ENCODE measurements at regions not wholly inside any gene's neighbourhood (a gene's known extent, or its start where the extent isn't known, plus 50 kb on each side); places are given as distances from the start of the nearest gene placed in this dataset.

DNA sequence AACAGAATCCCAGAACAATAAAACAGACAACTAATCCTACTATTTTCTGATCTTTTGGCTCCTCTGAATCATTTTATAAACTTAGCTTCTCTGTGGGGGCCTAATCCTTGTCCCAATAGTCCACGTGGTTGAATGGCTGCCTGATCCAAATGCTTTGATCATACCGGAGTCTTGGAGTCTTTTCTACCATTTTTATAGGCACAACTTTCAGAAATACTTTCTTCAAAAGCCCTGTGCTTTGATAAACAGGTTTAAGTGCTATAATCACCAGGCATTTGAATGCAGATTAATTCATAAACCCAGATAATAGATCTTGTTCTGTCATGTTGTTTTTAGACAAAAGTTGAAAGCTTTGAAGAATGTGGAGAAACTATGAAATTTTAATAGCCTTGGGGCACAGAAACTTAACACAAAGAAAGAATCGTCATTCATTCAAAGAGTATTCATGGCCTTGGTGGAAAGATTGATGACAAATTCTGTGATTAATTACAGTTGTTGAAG is 163.7 kb downstream of the AHR start:
- Mint-ChIP-seq H3K27ac (no peak overlapping the region), H3K36me3 (ENCODE audit: low read depth) (no peaks in the 10 kb centered on the region), H3K9me3 (ENCODE audit: low read depth) (peaks cover 9% of the 10 kb centered on the region), H3K4me1 (peaks cover 13% of the 10 kb centered on the region), H3K27me3 (no peaks in the 10 kb centered on the region), H3K4me3 (no peak overlapping the region)
- CTCF ChIA-PET = no interaction called here
- no peak for DNase-seq
- POLR2A ChIA-PET = no interaction called here
- intact Hi-C loops (cut with DNase I, micrococcal nuclease) = no loop called here
- ATAC-seq = no peak

DNA sequence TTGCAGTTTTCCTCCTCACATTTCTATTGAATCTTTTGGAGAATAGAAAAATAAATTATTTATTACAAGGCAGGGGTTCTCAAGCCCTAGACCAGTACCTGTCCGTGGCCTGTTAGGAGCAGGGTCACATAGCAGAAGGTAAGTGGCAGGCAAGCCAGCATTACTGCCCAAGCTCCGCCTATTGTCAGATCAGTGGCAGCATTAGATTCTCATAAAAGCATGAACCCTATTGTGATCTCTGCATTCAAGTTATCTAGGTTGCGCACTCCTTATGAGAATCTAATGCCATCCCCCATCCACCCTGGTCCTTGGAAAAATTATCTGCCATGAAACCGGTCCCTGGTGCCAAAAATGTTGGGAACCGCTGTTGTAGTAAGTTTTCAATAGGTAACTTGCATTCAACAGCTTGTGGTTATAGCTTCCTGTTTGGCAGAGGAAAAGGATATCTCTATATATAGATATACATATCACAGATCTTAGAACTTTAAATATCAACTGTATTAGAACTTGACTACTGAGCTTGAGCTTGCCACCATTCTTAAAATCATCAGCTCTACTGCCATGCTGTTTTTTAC is 165.1 kb downstream of the AHR start:
- H3K27ac Mint-ChIP-seq = no peak overlapping the region
- no peak for ATAC-seq
- no peak overlapping the region for H3K4me3 Mint-ChIP-seq
- no peak for DNase-seq
- POLR2A ChIA-PET = no interaction called here
- H3K27me3 Mint-ChIP-seq = no peaks in the 10 kb centered on the region
- H3K9me3 Mint-ChIP-seq (ENCODE audit: low read depth) = peaks cover 4% of the 10 kb centered on the region
- intact Hi-C loops (cut with DNase I, micrococcal nuclease) = no loop called here
- peaks cover 13% of the 10 kb centered on the region for H3K4me1 Mint-ChIP-seq
- CTCF ChIA-PET = interaction anchor here (0.6 to 1.1 kb wide), 6 partner anchors 13 to 89 kb away, joined by 3 to 5 read pairs (median 4); no protein-coding TSS in a partner anchor
- no peaks in the 10 kb centered on the region for H3K36me3 Mint-ChIP-seq (ENCODE audit: low read depth)

DNA sequence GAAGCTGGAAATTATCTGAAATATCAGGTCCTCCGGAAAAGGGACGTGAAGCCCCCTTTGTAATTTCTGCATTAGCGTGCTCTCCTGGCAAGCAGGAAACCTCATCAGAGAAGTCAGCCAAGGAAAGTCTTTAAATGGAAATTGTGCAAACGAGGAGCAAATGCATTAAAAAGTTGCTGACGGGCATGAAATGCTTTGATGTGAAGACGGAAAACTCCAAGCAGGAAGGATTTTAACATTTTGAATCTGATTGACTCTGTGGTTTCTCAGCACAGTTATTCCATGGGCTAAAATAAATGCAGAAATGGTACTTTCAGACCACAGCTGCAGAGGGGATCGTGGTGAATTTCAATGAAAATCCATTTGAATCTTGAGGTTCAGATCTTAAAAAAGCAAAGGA is 167.8 kb downstream of the AHR start:
- Mint-ChIP-seq H3K27me3 (no peaks in the 10 kb centered on the region), H3K27ac (no peak overlapping the region), H3K9me3 (ENCODE audit: low read depth) (no peaks in the 10 kb centered on the region), H3K4me3 (no peak overlapping the region), H3K36me3 (ENCODE audit: low read depth) (no peaks in the 10 kb centered on the region), H3K4me1 (peaks cover 13% of the 10 kb centered on the region)
- ChIA-PET CTCF (interaction anchor here (0.6 to 0.7 kb wide), 2 partner anchors 23 to 781 kb away, joined by 5 to 7 read pairs; no protein-coding TSS in a partner anchor), POLR2A (no interaction called here)
- intact Hi-C loops (cut with DNase I, micrococcal nuclease) = no loop called here
- ATAC-seq (no peak), DNase-seq (no peak)

DNA sequence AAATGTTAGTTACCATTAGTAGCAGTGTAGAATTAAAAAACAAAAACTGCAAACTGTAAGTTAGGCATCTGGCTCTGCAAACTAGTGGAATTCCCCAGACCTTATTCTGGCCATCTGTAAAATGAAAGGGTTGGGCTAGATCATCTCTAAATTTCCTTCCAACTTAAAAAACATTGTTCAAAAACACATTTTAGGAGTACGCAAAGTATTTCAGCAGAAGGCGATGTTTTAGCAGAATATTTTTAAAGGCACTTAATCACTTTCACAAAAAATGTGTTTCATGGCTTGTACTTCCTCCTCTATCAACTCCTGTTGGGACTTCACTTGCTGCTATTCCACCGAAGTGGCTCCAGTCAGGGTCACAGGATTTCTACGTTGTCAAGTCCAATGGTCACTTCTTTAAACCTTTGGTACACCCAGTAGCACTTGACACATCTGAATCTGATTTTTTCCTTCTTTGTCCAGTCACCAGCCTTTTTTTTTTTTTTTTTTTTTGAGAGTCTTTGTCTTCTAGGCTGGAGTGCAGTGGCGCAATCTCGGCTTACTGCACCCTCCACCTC is 169.0 kb downstream of the AHR start:
- no peak overlapping the region for H3K4me3 Mint-ChIP-seq

DNA sequence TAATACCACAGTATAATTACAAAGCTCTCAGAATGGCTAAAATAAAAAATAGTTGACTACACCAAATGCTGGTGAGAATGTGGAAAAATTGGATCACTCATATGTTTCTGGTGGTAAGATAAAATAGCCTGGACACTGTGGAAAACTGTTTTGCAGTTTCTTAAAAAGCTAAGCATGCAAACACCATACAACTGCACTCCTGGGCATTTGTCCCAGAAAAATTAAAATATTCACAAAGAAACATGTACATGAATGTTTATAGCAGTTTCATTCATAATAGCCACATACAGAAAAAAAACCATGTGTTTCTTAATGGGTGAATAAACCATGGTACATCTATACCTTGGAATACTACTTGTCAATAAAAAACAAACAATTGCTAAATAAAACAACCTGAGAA is 172.9 kb downstream of the AHR start:
- Mint-ChIP-seq H3K4me3 (no peak overlapping the region), H3K9me3 (ENCODE audit: low read depth) (no peaks in the 10 kb centered on the region), H3K27ac (no peak overlapping the region), H3K4me1 (peaks cover under 1% of the 10 kb centered on the region), H3K36me3 (ENCODE audit: low read depth) (no peaks in the 10 kb centered on the region), H3K27me3 (no peaks in the 10 kb centered on the region)
- no peak for DNase-seq
- intact Hi-C loops (cut with DNase I, micrococcal nuclease) = no loop called here
- no peak for ATAC-seq
- POLR2A ChIA-PET = no interaction called here
- CTCF ChIA-PET = no interaction called here

More for the DNA sequence above, 169.0 kb downstream of the AHR start:
- Mint-ChIP-seq H3K36me3 (ENCODE audit: low read depth) (no peaks in the 10 kb centered on the region), H3K27me3 (no peaks in the 10 kb centered on the region), H3K9me3 (ENCODE audit: low read depth) (no peaks in the 10 kb centered on the region), H3K27ac (no peak overlapping the region), H3K4me1 (peaks cover 13% of the 10 kb centered on the region)
- ChIA-PET POLR2A (no interaction called here), CTCF (no interaction called here)
- no peak for ATAC-seq
- no peak for DNase-seq
- intact Hi-C loops (cut with DNase I, micrococcal nuclease) = no loop called here

DNA sequence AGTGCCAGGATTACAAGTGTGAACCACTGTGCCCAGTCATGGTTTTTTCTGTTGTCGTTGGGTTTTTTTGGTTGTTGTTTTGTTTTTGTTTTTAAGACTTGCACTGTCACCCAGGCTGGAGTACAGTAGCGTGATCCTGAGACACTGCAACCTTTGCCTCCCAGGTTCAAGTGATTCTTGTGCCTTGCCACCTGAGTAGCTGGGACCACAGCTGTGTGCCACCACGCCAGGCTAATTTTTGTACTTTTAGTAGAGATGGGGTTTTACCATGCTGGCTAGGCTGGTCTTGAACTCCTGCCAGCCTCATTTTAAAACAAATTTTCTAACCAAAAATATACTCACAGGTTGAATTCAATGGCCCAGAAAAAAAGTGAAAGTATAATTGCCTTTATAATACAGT is 174.1 kb downstream of the AHR start:
- Mint-ChIP-seq H3K27ac (no peak overlapping the region), H3K27me3 (no peaks in the 10 kb centered on the region), H3K9me3 (ENCODE audit: low read depth) (no peaks in the 10 kb centered on the region), H3K4me3 (no peak overlapping the region), H3K36me3 (ENCODE audit: low read depth) (no peaks in the 10 kb centered on the region), H3K4me1 (no peaks in the 10 kb centered on the region)
- intact Hi-C loops (cut with DNase I, micrococcal nuclease) = no loop called here
- ChIA-PET CTCF (no interaction called here), POLR2A (no interaction called here)
- no peak for ATAC-seq
- no peak for DNase-seq

DNA sequence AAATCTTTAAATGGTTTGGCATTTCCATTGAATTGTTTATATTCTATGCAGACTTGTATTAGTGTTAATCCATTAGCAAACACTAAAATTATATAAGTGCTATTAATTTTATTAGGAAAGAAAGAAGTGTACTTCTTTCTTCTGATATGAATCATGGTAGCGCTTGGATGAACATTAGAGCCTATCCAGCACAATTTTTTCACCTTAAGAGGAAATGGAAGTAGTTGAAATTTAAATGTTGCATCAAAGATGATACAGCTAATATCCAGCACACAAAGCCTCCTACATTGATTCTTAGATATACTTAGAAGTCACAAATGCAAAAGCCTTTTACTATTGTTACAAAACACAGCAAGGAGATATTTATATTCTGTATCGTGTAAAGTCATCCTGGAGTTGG is 174.5 kb downstream of the AHR start:
- Mint-ChIP-seq H3K4me1 (no peaks in the 10 kb centered on the region), H3K27ac (no peak overlapping the region), H3K27me3 (no peaks in the 10 kb centered on the region), H3K36me3 (ENCODE audit: low read depth) (no peaks in the 10 kb centered on the region), H3K4me3 (no peak overlapping the region), H3K9me3 (ENCODE audit: low read depth) (no peaks in the 10 kb centered on the region)
- intact Hi-C loops (cut with DNase I, micrococcal nuclease) = no loop called here
- DNase-seq = no peak
- POLR2A ChIA-PET = no interaction called here
- CTCF ChIA-PET = no interaction called here
- no peak for ATAC-seq

DNA sequence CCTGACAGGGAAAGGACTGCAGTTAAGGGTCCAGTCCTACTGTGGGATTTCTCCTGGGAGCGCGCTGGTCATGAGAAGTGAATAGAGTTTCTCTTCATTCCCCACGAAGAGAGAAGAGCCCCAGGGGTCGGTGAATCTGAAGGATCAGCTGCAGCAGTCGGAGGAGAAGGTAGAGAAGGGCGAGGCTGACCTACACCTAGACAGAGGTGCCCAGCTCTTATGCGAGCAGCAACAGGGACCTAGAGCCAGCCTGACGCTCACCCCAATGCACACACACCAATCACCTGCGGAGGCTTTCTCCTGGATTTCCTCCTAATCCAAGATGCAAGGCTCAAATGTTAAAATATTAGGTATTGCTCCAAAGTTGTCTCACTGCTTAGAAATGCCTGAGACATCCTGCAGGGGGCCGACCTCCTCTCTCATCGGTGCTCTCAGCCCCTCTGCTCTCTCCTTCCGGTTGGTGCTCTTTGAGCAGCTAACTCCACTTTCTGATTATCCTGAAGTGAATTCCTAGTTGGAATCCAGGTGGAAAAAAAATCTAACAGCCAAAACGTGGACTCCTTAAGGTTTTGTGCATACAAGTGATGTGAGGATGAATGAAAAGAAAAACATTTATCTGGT is 176.4 kb downstream of the AHR start:
- no peaks in the 10 kb centered on the region for H3K36me3 Mint-ChIP-seq (ENCODE audit: low read depth)
- ATAC-seq (no peak), DNase-seq (peak; percentile 5)
- intact Hi-C loops (cut with DNase I, micrococcal nuclease) = no loop called here
- H3K4me1 Mint-ChIP-seq = no peaks in the 10 kb centered on the region
- no peaks in the 10 kb centered on the region for H3K27me3 Mint-ChIP-seq
- POLR2A ChIA-PET = no interaction called here
- no peak overlapping the region for H3K27ac Mint-ChIP-seq
- CTCF ChIA-PET = interaction anchor here (0.7 to 1.3 kb wide), 2 partner anchors 15 to 123 kb away, joined by 3 read pairs; no protein-coding TSS in a partner anchor
- H3K4me3 Mint-ChIP-seq = no peak overlapping the region
- H3K9me3 Mint-ChIP-seq (ENCODE audit: low read depth) = no peaks in the 10 kb centered on the region

DNA sequence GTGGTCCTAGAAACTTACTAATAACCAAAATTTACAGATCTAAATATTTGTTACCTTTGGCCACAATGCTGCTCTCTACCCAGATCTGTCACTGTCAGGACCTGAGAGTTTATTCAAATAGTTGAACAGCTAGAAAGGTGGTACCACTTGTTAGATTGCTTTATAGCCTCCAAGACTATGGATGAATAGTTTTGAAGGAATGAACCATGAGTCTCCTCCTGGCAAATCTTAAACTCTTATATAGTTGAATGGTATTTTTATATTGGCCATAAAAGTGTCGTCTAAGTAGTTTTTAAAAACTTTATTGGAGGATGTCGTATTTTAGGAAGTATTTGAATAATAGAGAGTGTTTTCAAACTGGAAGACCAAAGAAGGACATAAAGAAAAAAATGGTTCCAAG is 178.7 kb downstream of the AHR start:
- CTCF ChIA-PET = no interaction called here
- Mint-ChIP-seq H3K27me3 (no peaks in the 10 kb centered on the region), H3K27ac (no peak overlapping the region), H3K9me3 (ENCODE audit: low read depth) (no peaks in the 10 kb centered on the region), H3K36me3 (ENCODE audit: low read depth) (no peaks in the 10 kb centered on the region), H3K4me3 (no peak overlapping the region), H3K4me1 (no peaks in the 10 kb centered on the region)
- POLR2A ChIA-PET = interaction anchor here (0.7 kb wide), 1 partner anchor 288 kb away, joined by 5 read pairs; no protein-coding TSS in a partner anchor
- no peak for DNase-seq
- ATAC-seq = no peak
- intact Hi-C loops (cut with DNase I, micrococcal nuclease) = no loop called here

DNA sequence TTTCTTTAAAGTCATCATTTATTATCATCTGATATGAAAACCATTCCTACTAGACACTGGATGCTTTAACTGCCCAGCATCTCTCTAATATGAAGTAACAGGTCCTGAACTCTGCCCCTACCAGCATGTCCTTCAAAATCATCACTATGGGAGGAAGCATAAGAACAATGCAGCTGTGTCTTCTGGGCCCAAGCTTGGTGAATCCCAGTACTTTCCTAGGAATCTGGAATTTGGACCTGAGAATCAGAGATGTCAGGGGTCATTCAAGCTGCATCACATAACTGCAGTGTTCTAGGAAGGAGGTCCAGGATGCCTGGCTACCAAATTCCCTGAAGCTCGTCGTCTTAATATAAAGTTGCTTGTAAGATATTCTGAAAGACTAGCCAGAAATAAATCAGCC is 182.7 kb downstream of the AHR start:
- H3K4me3 Mint-ChIP-seq = no peak overlapping the region

DNA sequence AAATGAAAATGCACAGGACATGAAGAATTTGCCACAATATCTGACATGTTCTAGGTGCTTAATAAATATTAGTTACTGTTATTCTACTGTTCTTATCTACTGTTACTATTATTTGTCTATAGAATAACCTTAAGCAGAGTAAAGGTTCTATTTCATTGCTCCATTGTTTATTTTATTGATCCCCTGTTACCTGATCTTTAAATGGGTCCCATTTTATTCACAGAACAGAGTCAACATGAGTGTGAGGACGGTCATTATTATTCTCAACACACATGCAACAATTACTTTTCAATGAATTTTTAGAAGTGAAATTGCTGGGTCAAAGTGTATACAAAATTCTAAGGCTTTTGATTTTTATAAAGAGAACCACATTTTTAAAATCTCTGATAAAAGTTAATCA is 186.9 kb downstream of the AHR start:
- Mint-ChIP-seq H3K4me1 (no peaks in the 10 kb centered on the region), H3K27ac (no peak overlapping the region), H3K36me3 (ENCODE audit: low read depth) (no peaks in the 10 kb centered on the region), H3K4me3 (no peak overlapping the region), H3K9me3 (ENCODE audit: low read depth) (peaks cover 1% of the 10 kb centered on the region), H3K27me3 (no peaks in the 10 kb centered on the region)
- CTCF ChIA-PET = no interaction called here
- POLR2A ChIA-PET = no interaction called here
- ATAC-seq (no peak), DNase-seq (no peak)
- intact Hi-C loops (cut with DNase I, micrococcal nuclease) = no loop called here

More for the DNA sequence above, 182.7 kb downstream of the AHR start:
- intact Hi-C loops (cut with DNase I, micrococcal nuclease) = no loop called here
- Mint-ChIP-seq H3K27me3 (no peaks in the 10 kb centered on the region), H3K4me1 (no peaks in the 10 kb centered on the region), H3K9me3 (ENCODE audit: low read depth) (no peaks in the 10 kb centered on the region), H3K36me3 (ENCODE audit: low read depth) (no peaks in the 10 kb centered on the region), H3K27ac (no peak overlapping the region)
- ChIA-PET POLR2A (no interaction called here), CTCF (interaction anchor here (0.6 to 1.7 kb wide), 2 partner anchors 17 to 502 kb away, joined by 3 to 4 read pairs; no protein-coding TSS in a partner anchor)
- ATAC-seq = no peak
- DNase-seq = no peak

DNA sequence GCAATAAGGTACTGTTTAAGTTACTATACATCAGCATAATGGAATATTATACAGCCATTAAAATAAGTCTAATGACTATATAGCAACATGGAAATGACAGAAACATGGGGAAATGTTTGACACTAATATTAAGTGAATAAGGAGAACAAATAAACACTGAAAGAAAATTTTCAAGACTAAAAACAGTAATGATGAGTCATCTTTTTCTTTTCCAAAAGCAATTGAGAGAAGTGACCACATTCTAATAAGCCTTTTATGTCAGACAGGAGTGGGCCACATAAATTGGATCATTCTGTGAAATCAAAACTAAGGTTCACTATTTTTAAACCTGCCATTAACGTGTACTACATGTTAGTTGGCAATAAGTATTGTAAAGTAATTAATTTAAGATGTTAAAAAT is 187.5 kb downstream of the AHR start:
- POLR2A ChIA-PET = no interaction called here
- Mint-ChIP-seq H3K4me1 (no peaks in the 10 kb centered on the region), H3K36me3 (ENCODE audit: low read depth) (no peaks in the 10 kb centered on the region), H3K27me3 (no peaks in the 10 kb centered on the region), H3K27ac (no peak overlapping the region), H3K9me3 (ENCODE audit: low read depth) (peaks cover 1% of the 10 kb centered on the region), H3K4me3 (no peak overlapping the region)
- DNase-seq (no peak), ATAC-seq (no peak)
- CTCF ChIA-PET = no interaction called here
- intact Hi-C loops (cut with DNase I, micrococcal nuclease) = no loop called here
